Activated T-helper 1 cell treated with Interleukin-2 at 50 U/mL for 16 hours (primary cell): ENCODE measurements at regions not wholly inside any gene's neighbourhood (a gene's known extent, or its start where the extent isn't known, plus 50 kb on each side); places are given as distances from the start of the nearest gene placed in this dataset.

Experiments
- DNase-seq: peaks from one replicate; pipeline ENCODE4 v3.0.0-alpha.2; 2020; ENCODE audit warnings: low read depth

DNA sequence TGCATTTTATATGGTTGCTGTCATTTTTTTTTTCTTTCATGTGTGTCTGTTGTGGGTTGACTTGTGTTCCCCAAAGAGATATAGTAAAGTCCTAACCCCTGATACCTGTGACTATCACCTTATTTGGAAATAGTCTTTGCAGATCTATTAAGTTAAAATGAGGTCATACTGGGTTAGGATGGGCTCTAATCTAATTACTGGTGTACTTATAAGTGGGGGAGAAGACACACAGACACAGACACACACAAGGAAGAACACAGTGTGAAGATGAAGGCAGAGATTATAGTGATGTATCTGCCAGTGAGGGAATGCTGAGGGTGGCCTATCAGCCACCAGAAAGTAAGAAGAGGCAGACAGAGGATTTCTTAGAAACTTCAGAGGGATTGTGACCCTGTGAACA lies 318.4 kb upstream of the ATP2B1 start:
- DNase-seq = no peak

DNA sequence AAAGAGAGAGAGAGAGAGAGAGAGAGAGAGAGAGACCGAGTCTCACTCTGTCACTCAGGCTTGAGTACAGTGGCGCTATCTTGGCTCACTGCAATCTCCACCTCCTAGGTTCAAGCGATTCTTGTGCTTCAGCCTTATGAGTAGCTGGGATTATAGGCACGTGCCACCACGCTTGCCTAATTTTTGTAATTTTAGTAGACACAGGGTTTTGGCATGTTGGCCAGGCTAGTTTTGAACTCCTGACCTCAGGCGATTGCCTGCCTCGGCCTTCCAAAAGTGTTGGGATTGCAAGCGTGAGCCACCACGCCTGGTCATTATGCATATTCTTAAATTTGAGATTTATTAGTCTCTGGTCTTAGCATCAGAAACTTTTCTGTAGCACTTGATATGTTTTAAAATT lies 317.9 kb upstream of the ATP2B1 start:
- no peak for DNase-seq

DNA sequence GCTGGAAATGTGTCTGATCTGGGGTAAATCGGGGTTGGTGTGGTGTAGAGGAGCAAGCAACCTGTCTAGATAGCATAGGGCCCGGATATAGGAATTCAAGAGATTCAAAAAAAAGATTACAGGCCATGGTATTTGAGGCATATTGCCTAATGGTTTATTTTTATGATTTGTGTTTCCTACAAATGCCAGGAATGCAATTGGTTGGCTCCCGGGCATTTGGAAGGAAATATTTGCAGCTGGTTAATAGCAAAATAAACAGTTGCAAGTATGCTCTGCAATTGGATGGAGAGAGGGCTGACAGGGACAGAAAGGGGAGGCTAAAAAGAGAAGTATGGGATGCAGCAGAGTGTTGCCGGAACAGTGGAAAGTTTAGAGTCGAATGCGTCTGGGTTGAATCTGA lies 315.6 kb upstream of the ATP2B1 start:
- DNase-seq = no peak

DNA sequence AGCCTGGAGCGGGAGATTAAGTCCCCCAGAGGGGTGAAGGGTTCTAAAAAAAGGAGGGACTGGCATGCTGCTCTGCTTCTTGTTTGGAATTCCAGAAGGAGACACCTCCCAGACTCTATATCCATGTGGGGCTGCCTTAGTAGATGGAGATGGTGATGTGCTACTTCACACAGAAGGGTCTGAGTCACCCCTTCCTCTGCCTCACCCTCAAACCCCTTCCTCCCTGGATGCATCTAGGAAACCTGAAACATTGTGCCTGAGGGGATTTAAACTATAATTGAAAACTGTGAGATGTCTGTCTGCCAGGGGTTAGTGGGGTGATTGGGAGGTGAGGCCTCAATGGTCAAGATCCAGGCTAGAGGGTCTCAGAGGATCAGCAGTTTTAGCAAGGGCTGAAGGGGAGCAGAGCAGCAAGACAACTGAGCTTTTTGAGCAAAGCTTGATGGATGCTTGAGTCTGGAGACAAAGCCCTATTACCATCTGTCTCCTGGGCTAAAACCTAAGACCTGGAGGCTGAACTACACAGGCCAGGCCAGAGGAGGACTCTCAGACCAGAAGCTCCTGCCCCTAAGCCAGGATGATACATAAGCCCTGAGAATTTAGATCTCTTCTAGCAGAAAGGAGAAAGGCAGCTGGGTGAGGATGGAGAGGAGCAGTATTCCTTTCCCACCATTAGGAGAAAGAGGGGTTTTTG lies 314.7 kb upstream of the ATP2B1 start:
- DNase-seq = no peak

DNA sequence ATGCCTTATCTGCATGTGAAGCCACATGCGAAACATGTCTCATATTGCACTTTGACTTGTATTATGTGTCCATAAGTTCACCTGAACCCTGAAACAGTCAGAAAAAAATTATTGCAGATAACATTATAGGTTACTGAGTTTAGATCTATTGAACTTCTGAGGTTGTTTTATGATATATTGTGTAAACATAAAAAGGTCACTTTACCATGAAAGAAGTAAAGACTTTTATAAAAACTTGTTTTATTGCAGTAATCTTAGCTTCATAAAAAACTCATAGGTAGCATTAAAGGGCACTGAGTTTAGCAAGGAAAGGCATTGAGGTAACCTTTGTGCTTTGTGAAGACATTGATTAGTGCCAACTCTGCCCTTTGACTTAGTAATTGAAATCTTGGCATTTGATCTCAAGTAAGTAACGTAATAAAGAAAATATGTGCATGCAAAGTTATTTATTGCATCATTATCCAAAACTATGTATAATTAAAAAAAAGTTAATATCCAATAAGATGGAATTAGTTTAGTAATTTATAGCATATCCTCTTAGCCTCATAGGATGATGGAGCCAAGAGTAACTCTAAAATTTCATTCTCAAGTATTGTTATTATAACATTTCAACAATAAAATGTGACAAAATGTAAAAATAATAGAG lies 313.3 kb upstream of the ATP2B1 start:
- DNase-seq = no peak

DNA sequence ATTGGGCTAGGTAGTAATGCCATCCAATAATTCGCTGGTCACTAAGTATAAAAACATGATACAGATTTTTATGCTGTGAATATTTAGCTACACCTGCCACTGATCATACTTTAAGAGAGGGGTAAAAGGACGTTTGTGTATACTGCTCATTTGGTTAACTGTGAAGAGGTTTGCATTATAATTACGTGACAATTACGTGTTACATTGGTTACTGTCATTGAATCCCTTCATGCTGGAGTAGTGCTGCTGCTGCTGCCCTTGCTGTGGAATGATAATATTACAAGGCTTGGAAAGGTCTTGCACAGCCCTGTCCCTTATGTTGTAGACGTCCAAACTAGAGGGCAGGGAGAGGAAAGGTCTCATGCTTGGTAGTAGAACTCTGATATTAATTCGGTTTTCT lies 312.2 kb upstream of the ATP2B1 start:
- no peak for DNase-seq

DNA sequence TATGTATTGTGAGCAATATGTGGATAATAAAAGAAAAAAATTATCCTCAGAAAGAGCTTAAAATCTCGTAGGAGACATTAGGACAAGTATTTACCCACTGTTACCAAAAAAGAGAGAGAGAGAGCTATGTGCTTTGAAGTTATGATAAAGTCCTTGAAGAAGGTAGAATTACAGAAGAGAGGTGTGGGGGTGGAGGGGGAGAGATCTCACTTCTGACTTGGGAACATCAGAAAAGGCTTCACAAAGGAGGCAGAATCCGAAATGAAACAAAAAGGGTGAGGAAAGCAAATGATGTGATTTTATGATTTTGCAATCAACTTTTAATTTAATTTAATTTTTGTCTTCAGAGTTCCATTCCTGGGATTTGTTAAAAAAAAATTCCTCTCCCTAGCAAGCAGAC lies 311.8 kb upstream of the ATP2B1 start:
- no peak for DNase-seq

DNA sequence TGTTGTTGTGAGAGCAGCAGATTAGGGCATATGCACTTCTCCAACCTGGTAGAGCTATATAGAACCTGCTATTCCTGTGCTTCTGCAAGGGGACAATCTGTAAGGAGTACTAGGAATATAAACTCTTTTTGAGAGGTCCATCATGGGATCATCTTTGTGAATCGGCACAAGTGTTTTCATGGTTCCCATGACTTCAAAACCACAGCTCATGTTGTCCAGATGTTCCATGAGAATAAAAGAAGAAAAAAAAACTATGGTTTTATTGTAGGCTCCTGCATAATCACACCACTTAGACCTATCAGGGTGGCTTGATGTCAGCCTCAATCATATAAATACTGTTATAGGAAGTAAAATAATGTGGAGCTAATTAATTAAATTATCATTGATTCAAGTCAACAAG lies 311.4 kb upstream of the ATP2B1 start:
- DNase-seq = no peak

DNA sequence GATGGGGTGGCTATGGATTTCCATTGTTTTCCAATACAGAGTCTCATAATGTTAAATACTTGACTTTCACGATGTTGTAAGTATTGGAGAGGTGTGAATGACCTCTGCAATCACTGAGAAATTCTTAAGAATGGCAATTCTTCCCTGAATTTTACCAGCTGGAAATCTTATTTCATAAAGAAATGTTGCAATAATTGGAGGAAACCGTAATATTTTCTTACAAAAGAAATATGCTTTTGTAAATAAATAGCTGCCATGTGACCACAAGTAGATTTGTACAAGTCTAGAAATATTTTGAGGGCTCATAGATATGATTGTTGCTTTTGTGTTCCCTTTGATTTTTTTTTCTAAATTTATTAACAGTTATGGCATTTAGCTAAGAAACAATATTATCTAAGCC lies 308.7 kb upstream of the ATP2B1 start:
- DNase-seq = no peak

DNA sequence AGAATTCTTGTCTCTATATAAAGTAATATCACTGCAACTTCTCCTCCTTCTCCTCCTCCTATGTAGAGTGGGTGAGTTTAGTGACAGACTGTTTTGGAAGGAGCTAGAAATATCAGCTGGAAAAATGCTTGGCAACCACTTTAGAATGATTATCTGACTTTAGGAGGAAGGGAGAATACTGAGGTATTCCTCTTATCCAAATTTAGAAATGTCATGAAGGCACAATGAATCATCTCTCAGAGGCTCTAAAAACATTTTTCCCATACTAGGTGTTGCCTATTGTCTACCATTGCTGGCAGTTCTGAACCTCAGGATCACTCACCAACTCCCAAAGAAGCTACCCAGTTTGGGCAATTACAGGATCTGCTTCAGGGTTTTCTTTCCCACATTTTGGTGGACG lies 306.6 kb upstream of the ATP2B1 start:
- no peak for DNase-seq

DNA sequence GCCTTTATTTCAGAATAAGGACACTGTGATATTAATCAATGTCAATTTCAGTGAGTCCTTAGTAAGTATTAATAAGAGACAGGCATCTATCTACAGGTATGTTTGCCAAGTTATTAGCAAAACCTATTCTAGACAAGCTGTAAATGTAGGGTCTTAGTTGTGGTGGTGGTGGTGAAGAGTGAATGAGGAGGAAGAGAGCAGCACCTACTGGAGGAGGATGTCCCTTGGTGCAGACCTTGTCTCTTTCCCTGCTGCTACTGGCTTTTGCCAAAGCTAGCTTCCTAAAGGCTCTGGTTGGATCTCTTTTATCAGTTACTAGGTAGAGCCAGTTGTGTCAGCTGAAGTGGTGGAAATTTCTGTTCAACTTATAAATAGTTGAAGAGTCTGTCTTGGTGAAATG lies 304.8 kb upstream of the ATP2B1 start:
- no peak for DNase-seq

DNA sequence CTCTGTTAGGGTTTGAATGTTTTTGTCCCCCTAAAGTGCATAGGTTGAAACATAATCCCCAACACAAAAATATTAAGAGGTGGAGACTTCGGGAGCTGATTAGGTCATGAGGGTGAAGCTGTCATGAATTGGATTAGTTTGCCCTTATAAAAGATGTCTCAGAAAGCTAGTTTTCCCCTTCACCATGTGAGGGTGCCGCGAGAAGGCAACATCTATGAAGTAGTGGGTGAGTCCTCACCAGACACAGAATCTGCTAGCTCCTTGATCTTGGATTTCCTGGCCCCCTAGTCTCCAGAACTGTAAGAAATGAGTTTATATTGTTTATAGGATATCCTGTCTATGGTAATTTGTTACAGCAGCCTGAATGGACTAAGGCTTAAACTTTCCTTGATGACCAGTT lies 301.5 kb upstream of the ATP2B1 start:
- no peak for DNase-seq

DNA sequence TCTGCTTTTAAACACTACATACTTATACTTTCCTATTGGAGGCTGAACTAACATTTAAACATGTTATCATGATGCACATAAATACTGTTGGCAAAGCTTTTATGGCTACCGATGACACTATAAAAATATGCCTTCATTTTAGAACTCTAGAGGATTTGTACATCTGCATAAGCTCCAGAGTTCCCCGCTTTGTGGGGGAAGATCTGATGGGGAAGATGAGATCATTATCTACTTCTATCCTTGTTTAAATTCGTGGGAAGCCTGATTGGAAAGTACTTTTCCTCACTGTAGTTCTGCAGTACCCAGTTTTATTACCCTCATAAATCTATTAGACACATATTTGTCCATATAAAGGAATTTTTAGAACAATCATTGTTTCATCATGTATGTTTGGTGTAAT lies 299.6 kb upstream of the ATP2B1 start:
- DNase-seq = no peak

DNA sequence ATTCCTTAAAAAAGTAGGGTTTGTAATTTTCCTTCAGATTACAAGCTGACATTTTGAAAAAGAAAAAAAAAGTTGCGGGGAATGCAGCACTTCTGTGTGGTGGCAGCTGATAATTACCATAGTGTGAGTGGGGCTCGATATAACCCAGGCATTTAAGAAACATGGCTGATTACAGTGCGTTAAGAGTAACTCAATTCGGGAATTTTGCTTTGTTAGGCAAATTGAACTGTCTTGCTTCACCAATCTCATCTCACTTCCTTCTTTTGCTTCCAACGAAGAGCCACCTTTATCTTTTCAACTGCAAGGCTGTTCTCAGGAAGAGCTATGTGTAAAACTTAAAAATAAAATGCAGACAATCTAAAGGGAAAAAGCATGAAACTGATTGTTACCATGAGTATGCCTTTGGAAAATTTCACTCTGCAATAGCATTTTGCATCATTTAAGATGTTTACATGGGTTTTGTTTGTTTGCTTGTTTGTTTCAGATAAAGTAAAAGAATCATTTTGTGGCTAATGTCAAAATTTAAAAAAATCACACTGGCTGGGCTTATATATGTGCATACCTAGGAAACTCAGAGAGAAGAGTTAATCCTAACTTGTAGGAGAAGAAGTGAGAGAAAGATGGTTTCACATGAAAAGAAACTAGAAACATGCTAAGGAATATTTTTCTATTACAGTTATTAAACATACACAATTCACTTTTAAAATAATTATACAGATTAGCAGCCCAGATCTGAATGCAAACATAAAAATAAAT lies 295.9 kb upstream of the ATP2B1 start:
- DNase-seq = no peak

DNA sequence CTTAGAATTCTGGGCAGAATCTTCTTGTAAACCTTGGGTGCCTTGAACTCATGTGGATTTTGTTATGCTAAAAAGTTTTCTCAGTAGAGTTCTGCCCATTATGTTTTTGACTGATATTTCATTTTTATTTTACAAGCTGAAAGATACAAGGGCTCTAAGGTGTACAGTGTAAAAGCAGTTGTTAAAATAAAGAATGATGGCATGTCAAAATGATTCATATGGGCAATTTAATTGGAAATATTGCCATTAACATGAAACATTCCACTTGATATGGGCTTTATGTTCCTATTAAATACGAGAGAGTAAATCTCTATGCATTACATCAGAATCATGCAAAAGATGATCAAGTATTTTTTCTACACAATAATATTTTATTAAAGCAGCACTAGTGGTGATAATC lies 295.1 kb upstream of the ATP2B1 start:
- DNase-seq = no peak

DNA sequence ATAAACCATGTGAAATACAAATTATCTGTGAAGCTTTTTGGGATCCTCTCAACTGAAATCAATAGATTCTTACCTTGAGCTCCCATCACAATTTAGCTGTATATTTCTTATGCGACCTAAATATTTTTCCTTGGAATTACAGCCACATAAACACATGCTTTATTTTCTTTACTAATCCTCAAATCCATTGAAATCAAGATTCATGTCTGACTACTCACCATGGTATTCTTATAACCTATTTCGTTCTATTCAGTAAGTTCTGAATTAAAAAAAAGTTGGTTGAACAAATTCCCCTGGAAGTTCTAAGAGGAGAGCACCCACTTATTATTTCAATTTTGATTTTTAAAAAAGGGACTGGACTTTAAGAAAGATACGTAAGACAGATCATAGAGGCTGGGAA lies 292.1 kb upstream of the ATP2B1 start:
- DNase-seq = no peak

DNA sequence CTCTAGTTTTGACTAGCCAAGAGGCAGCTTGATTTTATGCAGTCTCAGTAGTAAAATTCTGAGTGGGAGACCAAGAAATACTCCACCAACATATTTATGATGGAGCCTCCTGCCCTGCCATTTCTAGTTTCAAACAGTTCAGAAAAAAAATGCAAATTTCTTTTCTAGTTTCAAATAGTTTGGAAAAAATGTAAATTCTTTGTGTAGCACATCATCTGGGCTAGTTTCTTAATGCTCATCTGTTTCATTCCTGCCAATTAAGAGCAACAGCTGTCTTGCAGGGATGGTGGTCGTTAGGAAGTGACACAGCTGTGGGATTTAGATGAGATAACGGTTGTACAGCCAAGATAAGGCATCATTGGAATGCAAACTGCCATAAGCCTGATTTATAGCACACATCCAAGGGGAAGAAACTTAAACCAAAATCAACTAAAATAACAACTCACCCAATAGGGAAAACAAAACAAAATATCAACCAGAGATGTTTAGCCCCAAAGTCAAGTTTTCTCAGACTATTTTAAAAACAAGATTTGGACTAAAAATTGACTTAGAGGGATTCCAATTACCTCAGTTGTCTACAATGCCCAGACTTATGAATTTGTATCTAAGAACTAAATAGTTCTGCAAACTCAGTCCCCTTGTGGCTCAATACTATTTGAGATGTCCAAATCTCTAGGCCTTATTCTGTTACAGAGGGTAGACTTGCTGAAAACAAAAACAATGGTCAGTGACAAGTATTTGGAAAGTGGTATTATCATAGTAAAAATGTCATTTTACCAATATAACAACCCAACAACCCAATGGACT lies 291.3 kb upstream of the ATP2B1 start:
- no peak for DNase-seq

DNA sequence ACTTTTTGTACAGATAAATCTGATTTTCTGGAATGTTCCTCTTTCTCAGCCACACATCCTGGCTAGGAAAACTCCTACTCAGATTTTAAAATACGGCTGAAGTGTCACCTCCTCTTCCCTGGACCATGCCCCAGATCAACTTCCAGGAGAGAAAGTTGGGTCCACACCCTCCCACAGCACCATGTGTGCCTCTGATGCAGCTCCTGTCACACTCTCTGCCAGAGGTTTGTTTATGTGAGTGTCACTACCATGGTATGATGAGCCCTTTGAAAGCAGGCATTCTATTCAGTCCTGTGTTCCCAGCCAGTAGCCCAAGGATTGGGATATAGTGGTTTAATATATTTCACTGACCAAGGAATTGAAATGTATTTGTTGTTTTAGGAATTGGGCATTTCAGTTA lies 287.2 kb upstream of the ATP2B1 start:
- no peak for DNase-seq

DNA sequence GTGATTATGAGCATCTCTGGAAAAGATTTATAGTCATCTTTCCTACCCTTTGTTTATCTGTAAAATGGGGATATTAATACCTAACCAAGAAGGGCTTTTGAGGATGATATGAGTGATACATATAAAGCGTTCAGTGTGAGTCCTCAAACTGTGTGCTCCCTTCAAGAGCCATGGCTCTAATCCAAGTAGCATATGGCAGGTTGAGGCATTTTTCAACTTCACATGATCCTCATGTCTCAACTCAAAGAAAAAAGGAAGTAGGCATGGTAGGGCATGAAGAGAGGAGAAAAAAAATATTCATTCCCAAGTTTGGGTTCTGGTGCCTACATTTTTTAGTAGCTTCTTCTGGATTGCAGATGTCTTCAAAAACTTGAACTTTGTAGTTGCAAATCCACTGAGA lies 286.3 kb upstream of the ATP2B1 start:
- DNase-seq = no peak

DNA sequence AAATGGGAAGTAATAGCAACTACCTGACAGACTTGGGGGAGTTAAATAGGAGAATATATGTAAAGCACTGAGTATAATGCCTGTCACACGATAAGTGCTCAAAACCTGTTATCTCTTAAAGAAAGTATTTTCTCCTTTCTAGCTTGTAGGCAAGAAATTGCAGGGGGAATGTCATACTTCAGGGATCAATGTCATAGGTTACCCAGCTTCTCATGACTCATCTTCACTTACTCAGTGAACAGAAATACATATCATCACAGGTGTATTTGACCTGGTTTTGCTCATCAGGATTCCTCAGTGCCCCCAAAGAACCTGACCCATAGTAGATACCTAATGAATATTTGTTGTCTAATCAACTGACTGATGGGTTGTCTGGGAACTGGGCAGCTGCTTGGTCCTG lies 285.0 kb upstream of the ATP2B1 start:
- DNase-seq = no peak

DNA sequence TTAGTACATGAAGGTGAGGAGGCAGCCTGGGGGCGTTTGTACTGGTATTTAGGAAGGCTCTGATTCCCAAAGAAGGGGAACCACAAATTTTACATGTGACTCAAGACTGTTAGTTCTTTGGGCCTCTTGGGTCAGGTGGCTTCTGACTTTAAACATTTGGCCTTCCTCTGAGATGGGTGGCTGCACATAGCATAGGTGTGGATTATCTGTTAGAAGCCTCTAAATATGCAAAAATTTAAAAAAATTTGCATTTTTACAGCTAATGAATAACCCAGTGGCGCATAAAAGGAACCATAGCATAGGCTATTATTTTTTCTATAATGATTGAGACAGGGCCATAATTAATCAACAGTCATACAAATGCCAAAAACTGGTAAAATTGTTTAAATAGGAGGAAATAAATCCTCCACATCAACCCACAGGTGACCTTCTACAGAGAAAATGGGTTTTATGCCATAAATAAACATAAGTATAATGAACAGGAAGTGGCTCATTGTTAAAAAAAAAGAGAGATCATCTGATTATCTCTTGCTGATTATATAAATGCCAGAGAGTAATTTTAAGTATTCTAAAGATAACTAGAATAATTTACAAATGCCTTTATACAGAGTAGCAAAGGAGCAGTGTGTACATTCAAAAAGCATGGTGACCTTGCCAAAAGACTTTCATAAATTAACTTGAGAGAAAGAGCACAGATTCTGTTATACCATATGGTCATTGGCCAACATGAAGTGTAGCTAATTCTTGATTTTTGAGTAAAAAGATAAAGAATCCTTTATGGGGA lies 284.2 kb upstream of the ATP2B1 start:
- no peak for DNase-seq
